ENCODE measurements at regions not wholly inside any gene's neighbourhood (a gene's known extent, or its start where the extent isn't known, plus 50 kb on each side); places are given as distances from the start of the nearest gene placed in this dataset.

GRCh38 chr6:140018588-140018987 is 644.1 kb upstream of the CITED2 start:
- no peak for TF ChIP-seq POLR2AphosphoS5 (IDR thresholded peaks at IDR 0.05)
- no peak for TF ChIP-seq CTCF (IDR thresholded peaks at IDR 0.05)
